GM23338 (cell line): ENCODE measurements at regions not wholly inside any gene's neighbourhood (a gene's known extent, or its start where the extent isn't known, plus 50 kb on each side); places are given as distances from the start of the nearest gene placed in this dataset.
A peak's percentile ranks its signal among the peaks of the same experiment; 100 is the strongest.
"Not testable (repeated sequence)": the region's sequence is repeated elsewhere in the genome, so short reads cannot be mapped to it uniquely, and the experiment has no call there.

Source experiments
- ATAC-seq: fragments of 200-7000 bp; cut with Tn5 transposase; 3 replicates; pipeline ENCODE4 v1.9.1; 2020
- DNase-seq: peaks from one replicate; pipeline ENCODE4 v3.0.0-alpha.2; 2015; ENCODE audit warnings: low spot score
- H2AFZ ChIP-seq: fragments of 200-600 bp; sonication (generic); 2 replicates; pipeline ENCODE4 v1.8.0; 2016; ENCODE audit warnings: antibody characterized with exemption, mild to moderate bottlenecking, moderate library complexity
- H3F3A ChIP-seq: fragments of 200-600 bp; sonication (generic); replicated peaks from 2 replicates; pipeline ENCODE4 v1.8.0; 2017; ENCODE audit warnings: antibody characterized with exemption, mixed run types, low read depth
- H3K27ac ChIP-seq: fragments of 200-600 bp; sonication (generic); 2 replicates; pipeline ENCODE4 v1.6.1; 2016; ENCODE audit warnings: low read depth
- H3K27me3 ChIP-seq: fragments of 200-600 bp; sonication (generic); 2 replicates; pipeline ENCODE4 v1.8.0; 2016; ENCODE audit warnings: mild to moderate bottlenecking, mixed run types, moderate library complexity; ENCODE audit not compliant: insufficient read depth
- H3K36me3 ChIP-seq: fragments of 200-600 bp; sonication (generic); 2 replicates; pipeline ENCODE4 v1.8.0; 2016; ENCODE audit warnings: mild to moderate bottlenecking; ENCODE audit not compliant: insufficient read depth
- H3K4me1 ChIP-seq: fragments of 200-600 bp; sonication (generic); 2 replicates; pipeline ENCODE4 v1.8.0; 2016; ENCODE audit warnings: mild to moderate bottlenecking, moderate library complexity; ENCODE audit not compliant: insufficient read depth
- H3K4me2 ChIP-seq: fragments of 200-600 bp; sonication (generic); 2 replicates; pipeline ENCODE4 v1.7.1; 2017; ENCODE audit warnings: mixed run types
- H3K4me3 ChIP-seq: fragments of 200-600 bp; sonication (generic); 2 replicates; pipeline ENCODE4 v1.6.1; 2016; ENCODE audit warnings: mixed run types
- H3K79me2 ChIP-seq: fragments of 200-600 bp; sonication (generic); replicated peaks from 2 replicates; pipeline ENCODE4 v1.8.0; 2017; ENCODE audit warnings: mild to moderate bottlenecking; ENCODE audit not compliant: insufficient read depth
- H3K9me2 ChIP-seq: fragments of 200-600 bp; sonication (generic); 2 replicates; pipeline ENCODE4 v1.8.0; 2017; ENCODE audit not compliant: insufficient read depth
- H4K20me1 ChIP-seq: fragments of 200-600 bp; sonication (generic); replicated peaks from 2 replicates; pipeline ENCODE4 v1.8.0; 2017; ENCODE audit warnings: mild to moderate bottlenecking; ENCODE audit not compliant: insufficient read depth
- H3K27ac Mint-ChIP-seq: 2 replicates; pipeline ENCODE4 v1.8.0; 2020; ENCODE audit warnings: inconsistent platforms, mild to moderate bottlenecking, moderate library complexity, mixed read lengths
- H3K27me3 Mint-ChIP-seq: 3 replicates; pipeline ENCODE4 v1.8.0; 2022; ENCODE audit warnings: low read depth, mild to moderate bottlenecking, moderate library complexity, mixed read lengths, inconsistent platforms; ENCODE audit not compliant: insufficient read depth, poor library complexity
- H3K36me3 Mint-ChIP-seq: 3 replicates; pipeline ENCODE4 v1.8.0; 2021; ENCODE audit warnings: low read depth, mild to moderate bottlenecking, inconsistent platforms, moderate library complexity, mixed read lengths
- H3K4me1 Mint-ChIP-seq: 3 replicates; pipeline ENCODE4 v1.8.0; 2020; ENCODE audit warnings: mild to moderate bottlenecking, inconsistent platforms, mixed read lengths
- H3K4me3 Mint-ChIP-seq: 3 replicates; pipeline ENCODE4 v1.8.0; 2021; ENCODE audit warnings: moderate library complexity, mild to moderate bottlenecking, inconsistent platforms, mixed read lengths
- H3K9me3 Mint-ChIP-seq: 3 replicates; pipeline ENCODE4 v1.8.0; 2020; ENCODE audit warnings: moderate library complexity, mild to moderate bottlenecking, inconsistent platforms, mixed read lengths
- EZH2 ChIP-seq: fragments of 200-600 bp; sonication (generic); IDR thresholded peaks from one replicate; pipeline ENCODE4 v1.8.0; 2017; ENCODE audit warnings: antibody characterized with exemption, mild to moderate bottlenecking, low read depth; ENCODE audit not compliant: unreplicated experiment
- EZH2phosphoT487 ChIP-seq: fragments of 200-600 bp; sonication (generic); IDR thresholded peaks from one replicate; pipeline ENCODE4 v1.8.1; 2018; ENCODE audit warnings: antibody characterized with exemption; ENCODE audit not compliant: unreplicated experiment

- not testable (repeated sequence) for H4K20me1 ChIP-seq, H3K9me2 ChIP-seq, H3K36me3 ChIP-seq, H3F3A ChIP-seq, H3K4me1 ChIP-seq, H3K9me3 Mint-ChIP-seq, H3K79me2 ChIP-seq, H2AFZ ChIP-seq, H3K27ac Mint-ChIP-seq, H3K36me3 Mint-ChIP-seq, ATAC-seq, DNase-seq, H3K27ac ChIP-seq
- Mint-ChIP-seq H3K4me3 (peak overlapping the region; percentile 31; the same call in 2 of the 3 replicates), H3K27me3 (peaks cover 87% of the 10 kb centered on the region), H3K4me1 (peaks cover 12% of the 10 kb centered on the region; the same call in 2 of the 3 replicates)
- H3K4me3 ChIP-seq, result peak overlapping the region; percentile 41
- peak; percentile 51 for TF ChIP-seq EZH2
- peak overlapping the region; percentile 66; the same call in 1 of the 2 replicates for H3K4me2 ChIP-seq
- peaks cover 100% of the 10 kb centered on the region for H3K27me3 ChIP-seq
Measured at GRCh38 chr12:54105809-54106208, 52.2 kb downstream of the HOXC4 start.

GRCh38 chr12:54106252-54106651 is 52.6 kb downstream of the HOXC4 start:
- H3K27ac ChIP-seq, H3K4me1 ChIP-seq, H3K27ac Mint-ChIP-seq, H3F3A ChIP-seq, ATAC-seq, H4K20me1 ChIP-seq, H3K9me2 ChIP-seq, H3K36me3 ChIP-seq, DNase-seq, H3K36me3 Mint-ChIP-seq, H2AFZ ChIP-seq, H3K9me3 Mint-ChIP-seq, H3K79me2 ChIP-seq: not testable (repeated sequence)
- TF ChIP-seq EZH2phosphoT487 (peak; percentile 78), EZH2 (peak; percentile 79)
- peak overlapping the region; percentile 66 for H3K4me2 ChIP-seq
- peaks cover 12% of the 10 kb centered on the region; the same call in 2 of the 3 replicates for H3K4me1 Mint-ChIP-seq
- peak overlapping the region; percentile 41 for H3K4me3 ChIP-seq
- peaks cover 100% of the 10 kb centered on the region for H3K27me3 ChIP-seq
- H3K27me3 Mint-ChIP-seq, result peaks cover 87% of the 10 kb centered on the region
- H3K4me3 Mint-ChIP-seq, result peak overlapping the region; percentile 56

DNA sequence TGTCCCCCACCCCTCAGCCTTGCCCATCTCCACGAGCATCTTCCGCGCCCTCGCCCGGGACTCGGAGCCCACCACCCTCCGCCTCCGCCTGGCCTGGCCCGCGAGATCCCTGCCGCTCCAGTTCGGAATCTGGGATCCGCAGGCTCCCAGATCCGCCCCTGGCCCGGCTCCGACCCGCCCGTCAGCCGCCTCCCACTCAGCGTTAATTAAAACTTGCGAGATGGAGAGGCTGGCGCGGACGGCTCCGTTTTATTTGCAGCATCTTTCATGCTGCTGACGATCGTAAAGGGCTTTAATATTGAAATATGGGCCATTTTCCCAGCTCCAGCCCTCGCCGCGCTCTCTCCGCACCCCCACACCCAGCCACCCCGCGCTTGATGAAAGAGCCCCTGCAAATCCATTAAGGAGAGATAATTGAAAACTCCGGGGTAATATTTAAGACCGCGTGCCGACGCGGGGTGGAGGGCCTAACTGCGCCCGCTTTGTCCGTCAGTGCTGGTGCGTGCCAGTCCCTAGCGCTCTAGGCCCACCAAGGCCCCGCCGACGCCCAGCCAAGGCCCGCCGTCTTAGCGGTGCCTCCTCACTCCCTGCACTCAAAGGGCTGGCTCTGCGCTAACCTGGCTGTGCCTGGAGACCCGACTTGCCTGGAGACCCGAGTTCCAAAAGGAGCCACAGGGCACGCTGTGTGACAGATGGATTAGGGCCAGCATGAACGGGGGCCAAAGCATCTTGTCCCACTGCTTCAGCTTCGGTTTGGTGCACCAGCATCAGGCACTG is 53.4 kb downstream of the HOXC4 start:
- not testable (repeated sequence) for H3K9me2 ChIP-seq, H3K4me1 ChIP-seq, H3K9me3 Mint-ChIP-seq, H3K27ac Mint-ChIP-seq, ATAC-seq, H3F3A ChIP-seq, H4K20me1 ChIP-seq, H3K36me3 ChIP-seq, H2AFZ ChIP-seq, H3K27ac ChIP-seq, H3K79me2 ChIP-seq, H3K36me3 Mint-ChIP-seq
- TF ChIP-seq EZH2 (peak; percentile 69), EZH2phosphoT487 (peak; percentile 76)
- peak; percentile 59 for DNase-seq
- peaks cover 12% of the 10 kb centered on the region for H3K4me1 Mint-ChIP-seq
- Histone ChIP-seq H3K4me3 (peak overlapping the region; percentile 41), H3K4me2 (peak overlapping the region; percentile 66), H3K27me3 (peaks cover 100% of the 10 kb centered on the region)
- H3K4me3 Mint-ChIP-seq, result peak overlapping the region; percentile 56; the same call in 2 of the 3 replicates
- peaks cover 86% of the 10 kb centered on the region for H3K27me3 Mint-ChIP-seq

- H3K79me2 ChIP-seq, H2AFZ ChIP-seq, H3K9me3 Mint-ChIP-seq, ATAC-seq, H3K9me2 ChIP-seq, H3K4me1 Mint-ChIP-seq, H3K36me3 Mint-ChIP-seq, H4K20me1 ChIP-seq, H3K36me3 ChIP-seq, H3K4me3 Mint-ChIP-seq, H3K4me3 ChIP-seq, H3K4me2 ChIP-seq, H3K27ac Mint-ChIP-seq, H3K27ac ChIP-seq, H3F3A ChIP-seq, DNase-seq, H3K4me1 ChIP-seq: not testable (repeated sequence)
- H3K27me3 Mint-ChIP-seq, result peaks cover 66% of the 10 kb centered on the region
- H3K27me3 ChIP-seq, result peaks cover 100% of the 10 kb centered on the region
Measured at GRCh38 chr12:54112336-54112735, 58.7 kb downstream of the HOXC4 start.

- not testable (repeated sequence) for H3K4me3 Mint-ChIP-seq, H3K79me2 ChIP-seq, H3K4me1 Mint-ChIP-seq, H3K4me3 ChIP-seq, H3K9me2 ChIP-seq, DNase-seq, H3K4me2 ChIP-seq, H4K20me1 ChIP-seq, H3K9me3 Mint-ChIP-seq, H3K36me3 ChIP-seq, H3K27ac ChIP-seq, H3K4me1 ChIP-seq, H3K27ac Mint-ChIP-seq, ATAC-seq, H3K36me3 Mint-ChIP-seq, H3F3A ChIP-seq, H2AFZ ChIP-seq
- peaks cover 68% of the 10 kb centered on the region for H3K27me3 Mint-ChIP-seq
- peaks cover 100% of the 10 kb centered on the region for H3K27me3 ChIP-seq
Measured at GRCh38 chr12:54116055-54116454, 62.4 kb downstream of the HOXC4 start.

DNA sequence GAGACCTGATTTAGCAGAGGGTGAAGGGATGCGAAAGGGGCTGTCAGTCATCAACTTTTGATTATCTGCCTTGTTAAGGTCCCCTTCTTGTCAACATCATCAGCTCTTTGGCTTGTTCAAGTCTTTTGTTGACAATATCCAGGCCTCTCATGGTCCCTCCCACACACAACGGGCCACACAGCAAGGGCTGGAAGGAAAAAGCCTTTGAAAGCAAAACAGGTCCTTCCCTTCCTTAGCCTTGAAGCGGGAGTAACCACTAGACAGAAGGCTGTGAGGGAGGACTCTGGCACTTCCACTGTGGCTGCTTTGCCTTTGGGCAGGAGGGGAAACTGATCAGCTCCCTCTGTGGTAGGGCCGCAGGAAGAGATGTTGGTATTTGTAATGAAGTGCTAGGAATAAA is 63.8 kb downstream of the HOXC4 start:
- H3K4me1 Mint-ChIP-seq, H3K27ac ChIP-seq, H3K27ac Mint-ChIP-seq, H2AFZ ChIP-seq, H3K4me1 ChIP-seq, H3K9me3 Mint-ChIP-seq, ATAC-seq, DNase-seq, H3K36me3 Mint-ChIP-seq, H3K36me3 ChIP-seq, H3K79me2 ChIP-seq, H3K9me2 ChIP-seq, H3K4me2 ChIP-seq, H3K4me3 Mint-ChIP-seq, H3F3A ChIP-seq, H4K20me1 ChIP-seq, H3K4me3 ChIP-seq: not testable (repeated sequence)
- peaks cover 75% of the 10 kb centered on the region for H3K27me3 Mint-ChIP-seq
- H3K27me3 ChIP-seq, result peaks cover 100% of the 10 kb centered on the region
